Stimulated activated CD8-positive, alpha-beta memory T cell treated with anti-CD3 and anti-CD28 coated beads, Interleukin-15, amount 100 ng/mL, for 24 hours (primary cell): ENCODE measurements at regions not wholly inside any gene's neighbourhood (a gene's known extent, or its start where the extent isn't known, plus 50 kb on each side); places are given as distances from the start of the nearest gene placed in this dataset.

Source experiments
- DNase-seq: peaks from one replicate; pipeline ENCODE4 v3.0.0-alpha.2; 2020; ENCODE audit warnings: low read depth

- DNase-seq, result no peak
Observed at GRCh38 chr15:70556151-70556741, 207.1 kb downstream of the UACA start.

GRCh38 chr15:70555713-70556112 lies 207.6 kb downstream of the UACA start:
- DNase-seq, result no peak

GRCh38 chr15:70547846-70548487 lies 215.4 kb downstream of the UACA start:
- DNase-seq, result no peak

- DNase-seq, result no peak
Observed at GRCh38 chr15:70545526-70545925, 217.8 kb downstream of the UACA start.

- DNase-seq, result no peak
Observed at GRCh38 chr15:70541511-70541910, 221.8 kb downstream of the UACA start.

GRCh38 chr15:70539912-70540530 lies 223.3 kb downstream of the UACA start:
- DNase-seq, result no peak

GRCh38 chr15:70539409-70539808 lies 223.9 kb downstream of the UACA start:
- DNase-seq, result no peak

- DNase-seq, result no peak
Observed at GRCh38 chr15:70538278-70538677, 225.1 kb downstream of the UACA start.

GRCh38 chr15:70535955-70536338 lies 227.4 kb downstream of the UACA start:
- no peak for DNase-seq

- DNase-seq, result no peak
Observed at GRCh38 chr15:70535071-70535954, 228.0 kb downstream of the UACA start.

- no peak for DNase-seq
Observed at GRCh38 chr15:70533931-70534742, 229.2 kb downstream of the UACA start.

- no peak for DNase-seq
Observed at GRCh38 chr15:70532531-70533186, 230.7 kb downstream of the UACA start.

GRCh38 chr15:70531576-70531975 lies 231.8 kb downstream of the UACA start:
- DNase-seq, result no peak

GRCh38 chr15:70530906-70531305 lies 232.5 kb downstream of the UACA start:
- no peak for DNase-seq

- no peak for DNase-seq
Observed at GRCh38 chr15:70530503-70530902, 232.9 kb downstream of the UACA start.

GRCh38 chr15:70530017-70530499 lies 233.3 kb downstream of the UACA start:
- no peak for DNase-seq

- no peak for DNase-seq
Observed at GRCh38 chr15:70528816-70529215, 234.5 kb downstream of the UACA start.

GRCh38 chr15:70528270-70528706 lies 235.1 kb downstream of the UACA start:
- no peak for DNase-seq

- no peak for DNase-seq
Observed at GRCh38 chr15:70526974-70527325, 236.4 kb downstream of the UACA start.

- no peak for DNase-seq
Observed at GRCh38 chr15:70526221-70526973, 237.0 kb downstream of the UACA start.
